Upper lobe of left lung (tissue), 4 donors: ENCODE measurements at regions not wholly inside any gene's neighbourhood (a gene's known extent, or its start where the extent isn't known, plus 50 kb on each side); places are given as distances from the start of the nearest gene placed in this dataset.
"Not testable (repeated sequence)": the region's sequence is repeated elsewhere in the genome, so short reads cannot be mapped to it uniquely, and the experiment has no call there.

Experiments
- CTCF ChIP-seq, 6 experiments: fragments of 450-650 bp in 4 of 6; fragments of 200-600 bp in 2 of 6; sonication (generic) in 2 of 6; IDR thresholded peaks; one replicate each; pipeline ENCODE4 v1.5.1; 2016 to 2019; ENCODE audit warnings: antibody characterized with exemption in 6 of 6
- EP300 ChIP-seq, 4 donors: sonication (generic); formaldehyde crosslinking; IDR thresholded peaks; one replicate each; pipeline ENCODE4 v1.5.1; 2017; ENCODE audit warnings: antibody characterized with exemption in 4 of 4, control low read depth in 2 of 4
- POLR2A ChIP-seq, 4 donors: fragments of 450-650 bp; IDR thresholded peaks; one replicate each; pipeline ENCODE4 v1.5.1; 2016 to 2017; ENCODE audit warnings: antibody characterized with exemption in 4 of 4, mild to moderate bottlenecking in 2 of 4
- POLR2AphosphoS5 ChIP-seq, 2 donors: sonication (generic); formaldehyde crosslinking; IDR thresholded peaks; one replicate each; pipeline ENCODE4 v1.5.1; 2017; ENCODE audit warnings: antibody characterized with exemption in 2 of 2

GRCh38 chrX:106493210-106493816, 118.5 kb upstream of the RADX start:
- TF ChIP-seq POLR2A, CTCF, EP300, POLR2AphosphoS5 (IDR thresholded peaks at IDR 0.05): not testable (repeated sequence)
